NCI-H2107 treated with DMSO at 0.1 percent for 48 hours (cell line): ENCODE measurements at regions not wholly inside any gene's neighbourhood (a gene's known extent, or its start where the extent isn't known, plus 50 kb on each side); places are given as distances from the start of the nearest gene placed in this dataset.

Experiments used
- DNase-seq: peaks from one replicate; lab custom pipeline; 2025; ENCODE audit not compliant: unreplicated experiment; lab: John Stamatoyannopoulos, UW

GRCh38 chr5:87877495-87877894, 391.1 kb downstream of the TMEM161B start:
- no peak for DNase-seq

GRCh38 chr5:87877023-87877422, 391.6 kb downstream of the TMEM161B start:
- DNase-seq = no peak

GRCh38 chr5:87876616-87877015, 392.0 kb downstream of the TMEM161B start:
- no peak for DNase-seq

GRCh38 chr5:87872986-87873385, 395.7 kb downstream of the TMEM161B start:
- DNase-seq = no peak

GRCh38 chr5:87868792-87869191, 399.9 kb downstream of the TMEM161B start:
- DNase-seq = no peak

- no peak for DNase-seq
Observed at GRCh38 chr5:87867281-87867680, 401.4 kb downstream of the TMEM161B start.

- no peak for DNase-seq
Observed at GRCh38 chr5:87853541-87853940, 415.1 kb downstream of the TMEM161B start.

GRCh38 chr5:87851603-87852002, 417.0 kb downstream of the TMEM161B start:
- DNase-seq = no peak

- no peak for DNase-seq
Observed at GRCh38 chr5:87850843-87851242, 417.8 kb downstream of the TMEM161B start.

GRCh38 chr5:87845734-87846133, 422.9 kb downstream of the TMEM161B start:
- DNase-seq = no peak

- DNase-seq = no peak
Observed at GRCh38 chr5:87844866-87845265, 423.8 kb downstream of the TMEM161B start.

GRCh38 chr5:87844449-87844848, 424.2 kb downstream of the TMEM161B start:
- DNase-seq = no peak

GRCh38 chr5:87836696-87837095, 424.0 kb upstream of the CCNH start:
- no peak for DNase-seq

GRCh38 chr5:87831499-87831898, 418.8 kb upstream of the CCNH start:
- DNase-seq = no peak

- no peak for DNase-seq
Observed at GRCh38 chr5:87829217-87829551, 416.5 kb upstream of the CCNH start.

- no peak for DNase-seq
Observed at GRCh38 chr5:87828545-87829216, 416.0 kb upstream of the CCNH start.

- DNase-seq = no peak
Observed at GRCh38 chr5:87827539-87827938, 414.8 kb upstream of the CCNH start.

GRCh38 chr5:87826507-87826906, 413.8 kb upstream of the CCNH start:
- no peak for DNase-seq

- no peak for DNase-seq
Observed at GRCh38 chr5:87825583-87825982, 412.9 kb upstream of the CCNH start.

GRCh38 chr5:87807783-87808182, 395.1 kb upstream of the CCNH start:
- no peak for DNase-seq

GRCh38 chr5:87803352-87803751, 390.6 kb upstream of the CCNH start:
- no peak for DNase-seq

GRCh38 chr5:87791869-87792268, 379.1 kb upstream of the CCNH start:
- DNase-seq = no peak

GRCh38 chr5:87788416-87788815, 375.7 kb upstream of the CCNH start:
- no peak for DNase-seq
